HepG2 (cell line): ENCODE measurements at regions not wholly inside any gene's neighbourhood (a gene's known extent, or its start where the extent isn't known, plus 50 kb on each side); places are given as distances from the start of the nearest gene placed in this dataset.

Source experiments
- ATAC-seq: fragments of 200-7000 bp; cut with Tn5 transposase; 3 replicates; pipeline ENCODE4 v1.9.1; 2020; ENCODE audit warnings: mild to moderate bottlenecking, moderate library complexity
- BruUV-seq: library from RNA; stranded (reverse); fragments of 400-500 nt; replicated peaks from 2 replicates; lab custom pipeline; 2021; lab: Mats Ljungman, UMichigan
- CTCF ChIA-PET: fragments of 300-600 bp; formaldehyde crosslinking; extraction: SDS; loops from one replicate; lab custom pipeline; 2021; ENCODE audit warnings: low total read pairs, inconsistent platforms, low intra/inter-chr PET ratio; lab: Yijun Ruan, JAX
- POLR2A ChIA-PET: fragments of 350-600 bp; sonication (Branson Sonifier 250); formaldehyde crosslinking; loops from one replicate; lab custom pipeline; 2020; ENCODE audit warnings: antibody characterized with exemption, inconsistent platforms; lab: Yijun Ruan, JAX
- DNase-seq: peaks from one replicate; pipeline ENCODE4 v3.0.0-alpha.2; 2015; ENCODE audit warnings: low spot score
- FAIRE-seq: peaks from 3 replicates; lab custom pipeline; 2011; peaks lifted over from hg19 to GRCh38; lab: Jason Lieb, UNC
- H2AFZ ChIP-seq: one replicate; pipeline ENCODE4 v1.6.1; 2011; ENCODE audit warnings: low read length, inconsistent platforms
- H3K27ac ChIP-seq: fragments of 300-600 bp; 3 replicates; pipeline ENCODE4 v1.8.0; 2011; ENCODE audit warnings: mixed run types, mild to moderate bottlenecking, mixed read lengths, low read length, inconsistent platforms; ENCODE audit not compliant: insufficient read depth; ENCODE audit errors: extremely low read length
- H3K27me3 ChIP-seq, 2 experiments: fragments of 200-600 bp in 1 of 2; 2 replicates in 1 of 2; 3 replicates in 1 of 2; pipeline versions ENCODE4 v1.6.0 to v1.8.0; 2011; ENCODE audit warnings: low read length in 2 of 2, mild to moderate bottlenecking in 2 of 2, moderate library complexity in 2 of 2, inconsistent platforms in 1 of 2; ENCODE audit not compliant: insufficient read depth in 2 of 2, control insufficient read depth in 1 of 2
- H3K36me3 ChIP-seq, 2 experiments: fragments of 200-600 bp in 1 of 2; replicated peaks in 1 of 2; 2 replicates in 1 of 2; 3 replicates in 1 of 2; pipeline versions ENCODE4 v1.5.1 to v1.8.0; 2011; ENCODE audit warnings: low read length in 2 of 2, inconsistent platforms in 1 of 2; ENCODE audit not compliant: insufficient read depth in 2 of 2, control insufficient read depth in 1 of 2
- H3K4me1 ChIP-seq: 2 replicates; pipeline ENCODE4 v1.5.1; 2012; ENCODE audit warnings: low read length, inconsistent platforms; ENCODE audit not compliant: insufficient read depth
- H3K4me2 ChIP-seq: 2 replicates; pipeline ENCODE4 v1.6.0; 2011; ENCODE audit warnings: low read depth, low read length, inconsistent platforms
- H3K4me3 ChIP-seq, 3 experiments: fragments of 200-600 bp in 1 of 3; sonication (generic), shearing (Covaris generic) in 1 of 3; replicated peaks in 1 of 3; 2 replicates each; pipeline ENCODE4 v1.5.1; 2011 to 2016; ENCODE audit warnings: low read length in 3 of 3, inconsistent platforms in 2 of 3, low read depth in 2 of 3, mild to moderate bottlenecking in 2 of 3, control low read depth in 1 of 3, mixed read lengths in 1 of 3; ENCODE audit not compliant: insufficient read depth in 1 of 3
- H3K79me2 ChIP-seq: one replicate; pipeline ENCODE4 v1.6.1; 2011; ENCODE audit warnings: low read length, inconsistent platforms; ENCODE audit not compliant: insufficient read depth
- H3K9ac ChIP-seq: 2 replicates; pipeline ENCODE4 v1.6.0; 2011; ENCODE audit warnings: mild to moderate bottlenecking, low read depth, low read length, inconsistent platforms; ENCODE audit not compliant: insufficient read depth
- H3K9me3 ChIP-seq: 2 replicates; pipeline ENCODE4 v1.5.1; 2012; ENCODE audit warnings: mild to moderate bottlenecking, low read length
- H4K20me1 ChIP-seq: 2 replicates; pipeline ENCODE4 v1.6.0; 2011; ENCODE audit warnings: inconsistent platforms, mild to moderate bottlenecking, low read length, moderate library complexity; ENCODE audit not compliant: insufficient read depth
- DR1 ChIP-seq: sonication (generic); formaldehyde crosslinking; IDR thresholded peaks from 2 replicates; pipeline ENCODE4 v1.8.0; 2021; ENCODE audit warnings: mild to moderate bottlenecking, missing genetic modification reagents, inconsistent platforms
- KAT2B ChIP-seq: fragments of 150-350 bp; IDR thresholded peaks from 2 replicates; pipeline ENCODE4 v1.6.1; 2014; ENCODE audit warnings: low read depth, low read length, borderline replicate concordance
- KDM4B ChIP-seq: sonication (generic); formaldehyde crosslinking; IDR thresholded peaks from 2 replicates; pipeline ENCODE4 v1.4.0; 2020; ENCODE audit warnings: missing genetic modification reagents
- PHF5A ChIP-seq: IDR thresholded peaks from one replicate; pipeline ENCODE4 v1.6.1; 2018; ENCODE audit warnings: low read depth, missing genetic modification reagents; ENCODE audit not compliant: unreplicated experiment
- POLR2AphosphoS2 ChIP-seq: IDR thresholded peaks from 2 replicates; pipeline ENCODE4 v1.6.1; 2011; ENCODE audit warnings: low read depth, low read length, improper control_type of control experiment
- PPARG ChIP-seq: conservative IDR thresholded peaks from 2 replicates; pipeline ENCODE4 v1.6.1; 2016; ENCODE audit warnings: missing biosample characterization, missing genetic modification reagents
- PRMT3 ChIP-seq: sonication (generic); formaldehyde crosslinking; IDR thresholded peaks from 2 replicates; pipeline ENCODE4 v1.8.1; 2022; ENCODE audit warnings: low read depth, mild to moderate bottlenecking, moderate library complexity, missing genetic modification reagents, borderline replicate concordance
- ZFY ChIP-seq: sonication (generic); formaldehyde crosslinking; IDR thresholded peaks from 2 replicates; pipeline ENCODE4 v1.4.0; 2020; ENCODE audit warnings: missing genetic modification reagents
- ZNF383 ChIP-seq: sonication (generic); formaldehyde crosslinking; IDR thresholded peaks from 2 replicates; pipeline ENCODE4 v1.4.0; 2020; ENCODE audit warnings: missing genetic modification reagents, mild to moderate bottlenecking, borderline replicate concordance
- ZNF430 ChIP-seq: sonication (generic); formaldehyde crosslinking; IDR thresholded peaks from 2 replicates; pipeline ENCODE4 v1.9.0; 2021; ENCODE audit warnings: mild to moderate bottlenecking, missing genetic modification reagents
- WGBS: methylation state at CpG from one replicate; pipeline ENCODE4 v1.1.6; 2017; ENCODE audit warnings: low lambda C conversion rate; 5-methylcytosine and 5-hydroxymethylcytosine counted together
- in situ Hi-C: cut with HindIII; loops from 2 replicates; pipeline ENCODE4 v1.10.0; 2017; ENCODE audit warnings: low pct_unique_long_range_greater_than_20kb; ENCODE audit not compliant: extremely low pct_ligation_motif_present
- intact Hi-C: fragments of 100-400 bp; cut with micrococcal nuclease; formaldehyde crosslinking; loops from one replicate; pipeline ENCODE4 v1.10.0; 2022; ENCODE audit not compliant: unreplicated experiment
- TF ChIP-seq, protein P1 (sequence below): sonication (generic); formaldehyde crosslinking; IDR thresholded peaks from 2 replicates; pipeline ENCODE4 v1.4.0; 2020; ENCODE audit warnings: mild to moderate bottlenecking, missing genetic modification reagents
- TF ChIP-seq, protein P2 (sequence below): sonication (generic); formaldehyde crosslinking; IDR thresholded peaks from 2 replicates; pipeline ENCODE4 v1.8.0; 2022; ENCODE audit warnings: missing genetic modification reagents, mild to moderate bottlenecking, borderline replicate concordance
- TF ChIP-seq, protein P3 (sequence below): sonication (generic); formaldehyde crosslinking; IDR thresholded peaks from 2 replicates; pipeline ENCODE4 v1.4.0; 2020; ENCODE audit warnings: missing genetic modification reagents; ENCODE audit errors: not compliant biosample characterization
- TF ChIP-seq, protein P4 (sequence below): sonication (generic); formaldehyde crosslinking; IDR thresholded peaks from 2 replicates; pipeline ENCODE4 v1.4.0; 2020; ENCODE audit warnings: low read depth, mild to moderate bottlenecking, missing genetic modification reagents
- TF ChIP-seq, protein P5 (sequence below): sonication (generic); formaldehyde crosslinking; conservative IDR thresholded peaks from 2 replicates; pipeline ENCODE4 v1.4.0; 2020; ENCODE audit warnings: missing genetic modification reagents
- TF ChIP-seq, protein P6 (sequence below): sonication (generic); formaldehyde crosslinking; IDR thresholded peaks from 2 replicates; pipeline ENCODE4 v1.4.0; 2020; ENCODE audit warnings: missing genetic modification reagents, mild to moderate bottlenecking, borderline replicate concordance

DNA sequence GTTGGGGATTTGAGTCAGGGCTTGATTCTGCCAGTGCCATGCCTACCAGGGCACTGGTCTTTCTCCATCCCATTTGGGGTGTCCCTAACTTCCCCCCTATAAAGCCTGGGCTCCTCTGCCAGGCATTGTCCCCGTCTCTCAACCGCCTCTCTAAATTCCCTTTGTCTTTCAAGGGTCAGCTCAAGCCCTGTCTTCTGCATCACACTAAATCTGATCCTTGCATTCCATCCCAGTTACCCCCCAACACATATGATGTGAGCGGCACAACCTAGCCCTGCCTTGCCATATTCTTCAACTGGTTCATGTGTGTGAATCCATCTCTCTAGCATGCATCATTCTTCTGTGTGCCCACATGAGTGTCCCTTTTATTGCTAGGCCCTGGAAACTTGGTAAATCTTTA lies 480.9 kb downstream of the ZNF536 start (continued):
- no peak for TF ChIP-seq PPARG (CRISPR knock-in tag)
- TF ChIP-seq, protein P1, sequence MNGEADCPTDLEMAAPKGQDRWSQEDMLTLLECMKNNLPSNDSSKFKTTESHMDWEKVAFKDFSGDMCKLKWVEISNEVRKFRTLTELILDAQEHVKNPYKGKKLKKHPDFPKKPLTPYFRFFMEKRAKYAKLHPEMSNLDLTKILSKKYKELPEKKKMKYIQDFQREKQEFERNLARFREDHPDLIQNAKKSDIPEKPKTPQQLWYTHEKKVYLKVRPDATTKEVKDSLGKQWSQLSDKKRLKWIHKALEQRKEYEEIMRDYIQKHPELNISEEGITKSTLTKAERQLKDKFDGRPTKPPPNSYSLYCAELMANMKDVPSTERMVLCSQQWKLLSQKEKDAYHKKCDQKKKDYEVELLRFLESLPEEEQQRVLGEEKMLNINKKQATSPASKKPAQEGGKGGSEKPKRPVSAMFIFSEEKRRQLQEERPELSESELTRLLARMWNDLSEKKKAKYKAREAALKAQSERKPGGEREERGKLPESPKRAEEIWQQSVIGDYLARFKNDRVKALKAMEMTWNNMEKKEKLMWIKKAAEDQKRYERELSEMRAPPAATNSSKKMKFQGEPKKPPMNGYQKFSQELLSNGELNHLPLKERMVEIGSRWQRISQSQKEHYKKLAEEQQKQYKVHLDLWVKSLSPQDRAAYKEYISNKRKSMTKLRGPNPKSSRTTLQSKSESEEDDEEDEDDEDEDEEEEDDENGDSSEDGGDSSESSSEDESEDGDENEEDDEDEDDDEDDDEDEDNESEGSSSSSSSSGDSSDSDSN (CRISPR knock-in tag) = no peak
- TF ChIP-seq, protein P2, sequence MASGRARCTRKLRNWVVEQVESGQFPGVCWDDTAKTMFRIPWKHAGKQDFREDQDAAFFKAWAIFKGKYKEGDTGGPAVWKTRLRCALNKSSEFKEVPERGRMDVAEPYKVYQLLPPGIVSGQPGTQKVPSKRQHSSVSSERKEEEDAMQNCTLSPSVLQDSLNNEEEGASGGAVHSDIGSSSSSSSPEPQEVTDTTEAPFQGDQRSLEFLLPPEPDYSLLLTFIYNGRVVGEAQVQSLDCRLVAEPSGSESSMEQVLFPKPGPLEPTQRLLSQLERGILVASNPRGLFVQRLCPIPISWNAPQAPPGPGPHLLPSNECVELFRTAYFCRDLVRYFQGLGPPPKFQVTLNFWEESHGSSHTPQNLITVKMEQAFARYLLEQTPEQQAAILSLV (CRISPR knock-in tag) = no peak
- TF ChIP-seq ZNF383 (CRISPR knock-in tag) = no peak
- TF ChIP-seq ZFY (CRISPR knock-in tag) = no peak

DNA sequence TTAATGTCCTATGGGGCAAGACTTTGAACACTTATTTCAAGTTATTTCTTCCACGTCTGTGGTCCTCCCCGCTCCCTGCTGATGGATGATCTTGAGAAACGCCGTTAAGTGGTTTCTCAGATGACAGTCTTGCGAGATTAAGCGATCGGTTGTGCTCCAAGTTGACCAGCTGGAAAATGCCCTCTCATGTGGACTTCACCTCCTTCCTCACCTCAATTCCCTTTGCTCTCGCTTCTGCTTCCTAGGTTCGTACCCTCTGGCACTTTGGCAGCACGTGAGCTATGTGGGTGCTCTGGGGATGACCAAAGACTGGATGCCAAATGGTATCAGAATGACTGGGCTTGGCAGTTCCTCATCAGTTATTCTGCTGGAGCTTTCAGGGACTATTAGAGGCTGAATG lies 480.0 kb downstream of the ZNF536 start:
- in situ Hi-C loops = no loop called here
- no TSS peak for BruUV-seq
- ChIA-PET POLR2A (no interaction called here), CTCF (no interaction called here)
- no peak overlapping the region for H3K4me2 ChIP-seq
- H3K79me2 ChIP-seq = no peaks in the 10 kb centered on the region
- no peak overlapping the region for H3K9ac ChIP-seq
- no peak for ATAC-seq
- H3K4me1 ChIP-seq = no peaks in the 10 kb centered on the region
- 40% methylated on average over 10 of the region's 10 CpGs for WGBS
- no peaks in the 10 kb centered on the region for H4K20me1 ChIP-seq
- H2AFZ ChIP-seq = no peak overlapping the region
- H3K9me3 ChIP-seq = peaks cover 74% of the 10 kb centered on the region
- no peaks in the 10 kb centered on the region for H3K36me3 ChIP-seq
- no peak overlapping the region for H3K4me3 ChIP-seq
- no peak for DNase-seq
- FAIRE-seq = no peak
- no peak overlapping the region for H3K27ac ChIP-seq
- no peaks in the 10 kb centered on the region for H3K27me3 ChIP-seq
- intact Hi-C loops = no loop called here
- TF ChIP-seq PHF5A (no peak), POLR2AphosphoS2 (no peak), DR1 (CRISPR knock-in tag) (no peak), KAT2B (no peak), KDM4B (CRISPR knock-in tag) (no peak), PRMT3 (no peak), ZNF430 (no peak)
- TF ChIP-seq, protein P3, sequence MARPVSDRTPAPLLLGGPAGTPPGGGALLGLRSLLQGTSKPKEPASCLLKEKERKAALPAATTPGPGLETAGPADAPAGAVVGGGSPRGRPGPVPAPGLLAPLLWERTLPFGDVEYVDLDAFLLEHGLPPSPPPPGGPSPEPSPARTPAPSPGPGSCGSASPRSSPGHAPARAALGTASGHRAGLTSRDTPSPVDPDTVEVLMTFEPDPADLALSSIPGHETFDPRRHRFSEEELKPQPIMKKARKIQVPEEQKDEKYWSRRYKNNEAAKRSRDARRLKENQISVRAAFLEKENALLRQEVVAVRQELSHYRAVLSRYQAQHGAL (CRISPR knock-in tag) = no peak
- TF ChIP-seq, protein P4, sequence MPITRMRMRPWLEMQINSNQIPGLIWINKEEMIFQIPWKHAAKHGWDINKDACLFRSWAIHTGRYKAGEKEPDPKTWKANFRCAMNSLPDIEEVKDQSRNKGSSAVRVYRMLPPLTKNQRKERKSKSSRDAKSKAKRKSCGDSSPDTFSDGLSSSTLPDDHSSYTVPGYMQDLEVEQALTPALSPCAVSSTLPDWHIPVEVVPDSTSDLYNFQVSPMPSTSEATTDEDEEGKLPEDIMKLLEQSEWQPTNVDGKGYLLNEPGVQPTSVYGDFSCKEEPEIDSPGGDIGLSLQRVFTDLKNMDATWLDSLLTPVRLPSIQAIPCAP (CRISPR knock-in tag) = no peak
- TF ChIP-seq, protein P5, sequence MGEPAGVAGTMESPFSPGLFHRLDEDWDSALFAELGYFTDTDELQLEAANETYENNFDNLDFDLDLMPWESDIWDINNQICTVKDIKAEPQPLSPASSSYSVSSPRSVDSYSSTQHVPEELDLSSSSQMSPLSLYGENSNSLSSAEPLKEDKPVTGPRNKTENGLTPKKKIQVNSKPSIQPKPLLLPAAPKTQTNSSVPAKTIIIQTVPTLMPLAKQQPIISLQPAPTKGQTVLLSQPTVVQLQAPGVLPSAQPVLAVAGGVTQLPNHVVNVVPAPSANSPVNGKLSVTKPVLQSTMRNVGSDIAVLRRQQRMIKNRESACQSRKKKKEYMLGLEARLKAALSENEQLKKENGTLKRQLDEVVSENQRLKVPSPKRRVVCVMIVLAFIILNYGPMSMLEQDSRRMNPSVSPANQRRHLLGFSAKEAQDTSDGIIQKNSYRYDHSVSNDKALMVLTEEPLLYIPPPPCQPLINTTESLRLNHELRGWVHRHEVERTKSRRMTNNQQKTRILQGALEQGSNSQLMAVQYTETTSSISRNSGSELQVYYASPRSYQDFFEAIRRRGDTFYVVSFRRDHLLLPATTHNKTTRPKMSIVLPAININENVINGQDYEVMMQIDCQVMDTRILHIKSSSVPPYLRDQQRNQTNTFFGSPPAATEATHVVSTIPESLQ (CRISPR knock-in tag) = no peak
- TF ChIP-seq, protein P6, sequence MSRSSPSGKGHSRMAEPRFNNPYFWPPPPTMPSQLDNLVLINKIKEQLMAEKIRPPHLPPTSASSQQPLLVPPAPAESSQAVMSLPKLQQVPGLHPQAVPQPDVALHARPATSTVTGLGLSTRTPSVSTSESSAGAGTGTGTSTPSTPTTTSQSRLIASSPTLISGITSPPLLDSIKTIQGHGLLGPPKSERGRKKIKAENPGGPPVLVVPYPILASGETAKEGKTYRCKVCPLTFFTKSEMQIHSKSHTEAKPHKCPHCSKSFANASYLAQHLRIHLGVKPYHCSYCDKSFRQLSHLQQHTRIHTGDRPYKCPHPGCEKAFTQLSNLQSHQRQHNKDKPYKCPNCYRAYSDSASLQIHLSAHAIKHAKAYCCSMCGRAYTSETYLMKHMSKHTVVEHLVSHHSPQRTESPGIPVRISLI = no peak
